WTC11 (cell line): ENCODE measurements at regions not wholly inside any gene's neighbourhood (a gene's known extent, or its start where the extent isn't known, plus 50 kb on each side); places are given as distances from the start of the nearest gene placed in this dataset.

Experiments used
- ATAC-seq: fragments of 200-7000 bp; cut with Tn5 transposase; 2 replicates; pipeline ENCODE4 v1.10.0; 2021; ENCODE audit warnings: mild to moderate bottlenecking, moderate library complexity
- CTCF ChIA-PET: fragments of 300-600 bp; sonication (Branson Sonifier 250); formaldehyde crosslinking; loops from one replicate; lab custom pipeline; 2021; ENCODE audit warnings: antibody characterized with exemption; lab: Charles Lee
- POLR2A ChIA-PET: fragments of 350-600 bp; sonication (Branson Sonifier 250); formaldehyde crosslinking; loops from one replicate; lab custom pipeline; 2021; ENCODE audit warnings: antibody characterized with exemption; lab: Charles Lee
- DNase-seq: peaks from one replicate; pipeline ENCODE4 v3.0.0; 2021; ENCODE audit warnings: low spot score
- H3K27ac Mint-ChIP-seq: 2 replicates; pipeline ENCODE4 v1.8.0; 2021; ENCODE audit warnings: mixed read lengths
- H3K27me3 Mint-ChIP-seq: 2 replicates; pipeline ENCODE4 v1.8.0; 2021; ENCODE audit warnings: low read depth, mild to moderate bottlenecking, moderate library complexity, mixed read lengths
- H3K36me3 Mint-ChIP-seq: 2 replicates; pipeline ENCODE4 v1.8.0; 2021; ENCODE audit warnings: mixed read lengths
- H3K4me1 Mint-ChIP-seq: 2 replicates; pipeline ENCODE4 v1.8.0; 2022; ENCODE audit warnings: mixed read lengths
- H3K4me3 Mint-ChIP-seq: 2 replicates; pipeline ENCODE4 v1.8.0; 2021; ENCODE audit warnings: mild to moderate bottlenecking, moderate library complexity, mixed read lengths
- H3K9me3 Mint-ChIP-seq: 2 replicates; pipeline ENCODE4 v1.8.0; 2021; ENCODE audit warnings: mixed read lengths
- ATF2 ChIP-seq: sonication (generic); formaldehyde crosslinking; IDR thresholded peaks from 2 replicates; pipeline ENCODE4 v1.8.1; 2022; ENCODE audit warnings: low read depth, missing genetic modification reagents, borderline replicate concordance
- E2F1 ChIP-seq: sonication (generic); formaldehyde crosslinking; IDR thresholded peaks from 2 replicates; pipeline ENCODE4 v1.8.0; 2022; ENCODE audit warnings: mild to moderate bottlenecking, missing genetic modification reagents
- E2F5 ChIP-seq: sonication (generic); formaldehyde crosslinking; IDR thresholded peaks from 2 replicates; pipeline ENCODE4 v1.8.1; 2022; ENCODE audit warnings: mild to moderate bottlenecking, moderate library complexity, missing genetic modification reagents
- ELF4 ChIP-seq: sonication (generic); formaldehyde crosslinking; IDR thresholded peaks from 2 replicates; pipeline ENCODE4 v1.8.1; 2022; ENCODE audit warnings: low read depth, mild to moderate bottlenecking, moderate library complexity, missing genetic modification reagents
- FOXP1 ChIP-seq: sonication (generic); formaldehyde crosslinking; IDR thresholded peaks from 2 replicates; pipeline ENCODE4 v1.8.0; 2022; ENCODE audit warnings: missing genetic modification reagents, mild to moderate bottlenecking, moderate library complexity, borderline replicate concordance
- NFE2L1 ChIP-seq: sonication (generic); formaldehyde crosslinking; IDR thresholded peaks from 2 replicates; pipeline ENCODE4 v1.8.1; 2023; ENCODE audit warnings: missing genetic modification reagents
- NR1H2 ChIP-seq: sonication (generic); formaldehyde crosslinking; IDR thresholded peaks from 2 replicates; pipeline ENCODE4 v1.9.0; 2021; ENCODE audit warnings: mild to moderate bottlenecking, moderate library complexity, missing genetic modification reagents
- OVOL2 ChIP-seq: fragments of 250-450 bp; sonication (Bioruptor Pico); IDR thresholded peaks from 2 replicates; pipeline ENCODE4 v1.9.0; 2021; ENCODE audit warnings: mild to moderate bottlenecking, borderline replicate concordance
- SMAD3 ChIP-seq: sonication (generic); formaldehyde crosslinking; IDR thresholded peaks from 2 replicates; pipeline ENCODE4 v1.8.0; 2022; ENCODE audit warnings: missing genetic modification reagents, mild to moderate bottlenecking, borderline replicate concordance
- SMAD4 ChIP-seq: sonication (generic); formaldehyde crosslinking; IDR thresholded peaks from 2 replicates; pipeline ENCODE4 v1.8.0; 2022; ENCODE audit warnings: mild to moderate bottlenecking, missing genetic modification reagents
- TCF7 ChIP-seq: sonication (generic); formaldehyde crosslinking; IDR thresholded peaks from 2 replicates; pipeline ENCODE4 v1.8.0; 2022; ENCODE audit warnings: mild to moderate bottlenecking, low read depth, missing genetic modification reagents, moderate library complexity
- TEAD1 ChIP-seq: sonication (generic); formaldehyde crosslinking; IDR thresholded peaks from 2 replicates; pipeline ENCODE4 v1.8.0; 2022; ENCODE audit warnings: mild to moderate bottlenecking, missing genetic modification reagents
- ZNF138 ChIP-seq: sonication (generic); formaldehyde crosslinking; conservative IDR thresholded peaks from 2 replicates; pipeline ENCODE4 v1.8.1; 2022; ENCODE audit warnings: mild to moderate bottlenecking, moderate library complexity, missing genetic modification reagents
- ZNF532 ChIP-seq: fragments of 250-450 bp; sonication (Bioruptor Pico); IDR thresholded peaks from 2 replicates; pipeline ENCODE4 v1.9.0; 2021; ENCODE audit warnings: mild to moderate bottlenecking, borderline replicate concordance
- TF ChIP-seq, protein P1 (sequence below): sonication (generic); formaldehyde crosslinking; IDR thresholded peaks from 2 replicates; pipeline ENCODE4 v1.8.1; 2023; ENCODE audit warnings: mild to moderate bottlenecking, moderate library complexity, missing genetic modification reagents
- TF ChIP-seq, protein P2 (sequence below): fragments of 250-450 bp; sonication (Bioruptor Pico); IDR thresholded peaks from 2 replicates; pipeline ENCODE4 v1.8.0; 2021; ENCODE audit warnings: mild to moderate bottlenecking
- TF ChIP-seq, protein P3 (sequence below): fragments of 250-450 bp; sonication (Bioruptor Pico); IDR thresholded peaks from 2 replicates; pipeline ENCODE4 v1.9.0; 2021; ENCODE audit warnings: mild to moderate bottlenecking
- TF ChIP-seq, protein P4 (sequence below): fragments of 200-600 bp; IDR thresholded peaks from 2 replicates; pipeline ENCODE4 v1.8.0; 2022; ENCODE audit warnings: antibody characterized with exemption

- Mint-ChIP-seq H3K36me3 (no peaks in the 10 kb centered on the region), H3K4me1 (no peaks in the 10 kb centered on the region), H3K27me3 (no peaks in the 10 kb centered on the region), H3K27ac (no peak overlapping the region), H3K4me3 (no peak overlapping the region), H3K9me3 (no peaks in the 10 kb centered on the region)
- ATAC-seq: no peak
- no peak for DNase-seq
- TF ChIP-seq, protein P1, sequence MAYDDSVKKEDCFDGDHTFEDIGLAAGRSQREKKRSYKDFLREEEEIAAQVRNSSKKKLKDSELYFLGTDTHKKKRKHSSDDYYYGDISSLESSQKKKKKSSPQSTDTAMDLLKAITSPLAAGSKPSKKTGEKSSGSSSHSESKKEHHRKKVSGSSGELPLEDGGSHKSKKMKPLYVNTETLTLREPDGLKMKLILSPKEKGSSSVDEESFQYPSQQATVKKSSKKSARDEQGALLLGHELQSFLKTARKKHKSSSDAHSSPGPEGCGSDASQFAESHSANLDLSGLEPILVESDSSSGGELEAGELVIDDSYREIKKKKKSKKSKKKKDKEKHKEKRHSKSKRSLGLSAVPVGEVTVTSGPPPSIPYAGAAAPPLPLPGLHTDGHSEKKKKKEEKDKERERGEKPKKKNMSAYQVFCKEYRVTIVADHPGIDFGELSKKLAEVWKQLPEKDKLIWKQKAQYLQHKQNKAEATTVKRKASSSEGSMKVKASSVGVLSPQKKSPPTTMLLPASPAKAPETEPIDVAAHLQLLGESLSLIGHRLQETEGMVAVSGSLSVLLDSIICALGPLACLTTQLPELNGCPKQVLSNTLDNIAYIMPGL (CRISPR knock-in tag): no peak
- TF ChIP-seq, protein P2, sequence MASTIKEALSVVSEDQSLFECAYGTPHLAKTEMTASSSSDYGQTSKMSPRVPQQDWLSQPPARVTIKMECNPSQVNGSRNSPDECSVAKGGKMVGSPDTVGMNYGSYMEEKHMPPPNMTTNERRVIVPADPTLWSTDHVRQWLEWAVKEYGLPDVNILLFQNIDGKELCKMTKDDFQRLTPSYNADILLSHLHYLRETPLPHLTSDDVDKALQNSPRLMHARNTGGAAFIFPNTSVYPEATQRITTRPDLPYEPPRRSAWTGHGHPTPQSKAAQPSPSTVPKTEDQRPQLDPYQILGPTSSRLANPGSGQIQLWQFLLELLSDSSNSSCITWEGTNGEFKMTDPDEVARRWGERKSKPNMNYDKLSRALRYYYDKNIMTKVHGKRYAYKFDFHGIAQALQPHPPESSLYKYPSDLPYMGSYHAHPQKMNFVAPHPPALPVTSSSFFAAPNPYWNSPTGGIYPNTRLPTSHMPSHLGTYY: no peak
- TF ChIP-seq FOXP1 (CRISPR knock-in tag) (no peak), ZNF532 (CRISPR knock-in tag) (no peak), TCF7 (CRISPR knock-in tag) (no peak), TEAD1 (CRISPR knock-in tag) (no peak), SMAD3 (no peak), NFE2L1 (CRISPR knock-in tag) (no peak), ATF2 (CRISPR knock-in tag) (no peak), ELF4 (no peak), OVOL2 (no peak), E2F1 (CRISPR knock-in tag) (no peak), ZNF138 (CRISPR knock-in tag) (no peak), NR1H2 (CRISPR knock-in tag) (no peak), SMAD4 (CRISPR knock-in tag) (no peak), E2F5 (CRISPR knock-in tag) (no peak)
- TF ChIP-seq, protein P3, sequence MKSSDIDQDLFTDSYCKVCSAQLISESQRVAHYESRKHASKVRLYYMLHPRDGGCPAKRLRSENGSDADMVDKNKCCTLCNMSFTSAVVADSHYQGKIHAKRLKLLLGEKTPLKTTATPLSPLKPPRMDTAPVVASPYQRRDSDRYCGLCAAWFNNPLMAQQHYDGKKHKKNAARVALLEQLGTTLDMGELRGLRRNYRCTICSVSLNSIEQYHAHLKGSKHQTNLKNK (CRISPR knock-in tag): no peak
- TF ChIP-seq, protein P4, sequence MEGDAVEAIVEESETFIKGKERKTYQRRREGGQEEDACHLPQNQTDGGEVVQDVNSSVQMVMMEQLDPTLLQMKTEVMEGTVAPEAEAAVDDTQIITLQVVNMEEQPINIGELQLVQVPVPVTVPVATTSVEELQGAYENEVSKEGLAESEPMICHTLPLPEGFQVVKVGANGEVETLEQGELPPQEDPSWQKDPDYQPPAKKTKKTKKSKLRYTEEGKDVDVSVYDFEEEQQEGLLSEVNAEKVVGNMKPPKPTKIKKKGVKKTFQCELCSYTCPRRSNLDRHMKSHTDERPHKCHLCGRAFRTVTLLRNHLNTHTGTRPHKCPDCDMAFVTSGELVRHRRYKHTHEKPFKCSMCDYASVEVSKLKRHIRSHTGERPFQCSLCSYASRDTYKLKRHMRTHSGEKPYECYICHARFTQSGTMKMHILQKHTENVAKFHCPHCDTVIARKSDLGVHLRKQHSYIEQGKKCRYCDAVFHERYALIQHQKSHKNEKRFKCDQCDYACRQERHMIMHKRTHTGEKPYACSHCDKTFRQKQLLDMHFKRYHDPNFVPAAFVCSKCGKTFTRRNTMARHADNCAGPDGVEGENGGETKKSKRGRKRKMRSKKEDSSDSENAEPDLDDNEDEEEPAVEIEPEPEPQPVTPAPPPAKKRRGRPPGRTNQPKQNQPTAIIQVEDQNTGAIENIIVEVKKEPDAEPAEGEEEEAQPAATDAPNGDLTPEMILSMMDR: no peak
- ChIA-PET CTCF (no interaction called here), POLR2A (no interaction called here)
Observed at GRCh38 chrX:93468075-93468474, 205.3 kb downstream of the NAP1L3 start.
